Glutamatergic neuron (in vitro differentiated cells): ENCODE measurements at regions not wholly inside any gene's neighbourhood (a gene's known extent, or its start where the extent isn't known, plus 50 kb on each side); places are given as distances from the start of the nearest gene placed in this dataset.

Experiments
- DNase-seq: peaks from one replicate; pipeline ENCODE4 v3.0.0; 2022
- H3K27ac Mint-ChIP-seq: one replicate; pipeline ENCODE4 v1.8.0; 2020; ENCODE audit warnings: mild to moderate bottlenecking, mixed read lengths, inconsistent platforms; ENCODE audit not compliant: unreplicated experiment
- H3K27me3 Mint-ChIP-seq: one replicate; pipeline ENCODE4 v1.8.0; 2020; ENCODE audit warnings: mild to moderate bottlenecking, moderate library complexity, mixed read lengths, inconsistent platforms; ENCODE audit not compliant: unreplicated experiment
- H3K36me3 Mint-ChIP-seq: one replicate; pipeline ENCODE4 v1.8.0; 2020; ENCODE audit warnings: mild to moderate bottlenecking, mixed read lengths, inconsistent platforms; ENCODE audit not compliant: unreplicated experiment
- H3K4me1 Mint-ChIP-seq: one replicate; pipeline ENCODE4 v1.8.0; 2020; ENCODE audit warnings: mild to moderate bottlenecking, low read depth, mixed read lengths, inconsistent platforms; ENCODE audit not compliant: unreplicated experiment
- H3K4me3 Mint-ChIP-seq: one replicate; pipeline ENCODE4 v1.8.0; 2020; ENCODE audit warnings: mild to moderate bottlenecking, mixed read lengths, inconsistent platforms; ENCODE audit not compliant: unreplicated experiment
- H3K9me3 Mint-ChIP-seq: one replicate; pipeline ENCODE4 v1.8.0; 2020; ENCODE audit warnings: mild to moderate bottlenecking, moderate library complexity, mixed read lengths, inconsistent platforms; ENCODE audit not compliant: unreplicated experiment
- CTCF ChIP-seq: fragments of 200-600 bp; sonication (generic); IDR thresholded peaks from one replicate; pipeline ENCODE4 v1.5.0; 2021; ENCODE audit not compliant: partially characterized antibody, unreplicated experiment

GRCh38 chr12:28051516-28052354 is 79.2 kb upstream of the PTHLH start:
- no peaks in the 10 kb centered on the region for H3K27me3 Mint-ChIP-seq
- H3K27ac Mint-ChIP-seq, result no peak overlapping the region
- no peak for TF ChIP-seq CTCF
- no peaks in the 10 kb centered on the region for H3K9me3 Mint-ChIP-seq
- no peaks in the 10 kb centered on the region for H3K36me3 Mint-ChIP-seq
- no peaks in the 10 kb centered on the region for H3K4me1 Mint-ChIP-seq
- no peak for DNase-seq
- no peak overlapping the region for H3K4me3 Mint-ChIP-seq

GRCh38 chr12:28053564-28053963 is 81.0 kb upstream of the PTHLH start:
- Mint-ChIP-seq H3K27me3 (no peaks in the 10 kb centered on the region), H3K4me3 (no peak overlapping the region), H3K9me3 (no peaks in the 10 kb centered on the region), H3K27ac (no peak overlapping the region), H3K4me1 (no peaks in the 10 kb centered on the region), H3K36me3 (no peaks in the 10 kb centered on the region)
- TF ChIP-seq CTCF, result no peak
- DNase-seq, result no peak

GRCh38 chr12:28054583-28054982 is 82.0 kb upstream of the PTHLH start:
- TF ChIP-seq CTCF, result no peak
- Mint-ChIP-seq H3K4me3 (no peak overlapping the region), H3K27ac (no peak overlapping the region), H3K9me3 (no peaks in the 10 kb centered on the region), H3K36me3 (no peaks in the 10 kb centered on the region), H3K27me3 (no peaks in the 10 kb centered on the region), H3K4me1 (no peaks in the 10 kb centered on the region)
- DNase-seq, result no peak

- Mint-ChIP-seq H3K4me3 (no peak overlapping the region), H3K36me3 (no peaks in the 10 kb centered on the region), H3K27ac (no peak overlapping the region), H3K9me3 (no peaks in the 10 kb centered on the region), H3K27me3 (peaks cover 2% of the 10 kb centered on the region), H3K4me1 (no peaks in the 10 kb centered on the region)
- no peak for TF ChIP-seq CTCF
- no peak for DNase-seq
Measured at GRCh38 chr12:28057856-28058615, 85.5 kb upstream of the PTHLH start.

GRCh38 chr12:28059220-28059619 is 86.7 kb upstream of the PTHLH start:
- no peak for DNase-seq
- Mint-ChIP-seq H3K27ac (no peak overlapping the region), H3K4me3 (no peak overlapping the region), H3K36me3 (no peaks in the 10 kb centered on the region), H3K27me3 (peaks cover 2% of the 10 kb centered on the region), H3K9me3 (no peaks in the 10 kb centered on the region), H3K4me1 (no peaks in the 10 kb centered on the region)
- TF ChIP-seq CTCF, result no peak
